ENCODE measurements at regions not wholly inside any gene's neighbourhood (a gene's known extent, or its start where the extent isn't known, plus 50 kb on each side); places are given as distances from the start of the nearest gene placed in this dataset.

- DNase-seq (ENCODE audit: low read depth): no peak
- H3K4me3 ChIP-seq (ENCODE audit: low read depth, low read length): no peak overlapping the region
- no peak for TF ChIP-seq CTCF (conservative IDR thresholded peaks at IDR 0.05; ENCODE audit: low read depth, low read length)
Measured at GRCh38 chr6:26202811-26203583, 115.8 kb downstream of the HFE start.

- DNase-seq (ENCODE audit: low read depth): no peak
- peak overlapping the region; percentile 81 for H3K4me3 ChIP-seq (ENCODE audit: low read depth, low read length)
- TF ChIP-seq CTCF (conservative IDR thresholded peaks at IDR 0.05; ENCODE audit: low read depth, low read length): peak; percentile 45
Measured at GRCh38 chr6:26204332-26205160, 117.3 kb downstream of the HFE start.

GRCh38 chr6:26205161-26205624 lies 118.0 kb downstream of the HFE start:
- DNase-seq (ENCODE audit: low read depth): no peak
- peak overlapping the region; percentile 81 for H3K4me3 ChIP-seq (ENCODE audit: low read depth, low read length)
- TF ChIP-seq CTCF (conservative IDR thresholded peaks at IDR 0.05; ENCODE audit: low read depth, low read length): no peak

GRCh38 chr6:26205625-26206574 lies 118.7 kb downstream of the HFE start:
- peak overlapping the region; percentile 81 for H3K4me3 ChIP-seq (ENCODE audit: low read depth, low read length)
- DNase-seq (ENCODE audit: low read depth): no peak
- TF ChIP-seq CTCF (conservative IDR thresholded peaks at IDR 0.05; ENCODE audit: low read depth, low read length): no peak

GRCh38 chr6:26206868-26207801 lies 119.9 kb downstream of the HFE start:
- H3K4me3 ChIP-seq (ENCODE audit: low read depth, low read length): no peak overlapping the region
- TF ChIP-seq CTCF (conservative IDR thresholded peaks at IDR 0.05; ENCODE audit: low read depth, low read length): no peak
- DNase-seq (ENCODE audit: low read depth): no peak
